ENCODE measurements at regions not wholly inside any gene's neighbourhood (a gene's known extent, or its start where the extent isn't known, plus 50 kb on each side); places are given as distances from the start of the nearest gene placed in this dataset.

- Histone ChIP-seq H3K4me2 (ENCODE audit: control insufficient read depth, insufficient read depth) (no peak overlapping the region), H3K4me1 (ENCODE audit: control insufficient read depth, insufficient read depth, low read length) (no peaks in the 10 kb centered on the region), H4K20me1 (ENCODE audit: control insufficient read depth, insufficient read depth) (no peaks in the 10 kb centered on the region), H3K36me3 (ENCODE audit: control insufficient read depth in 2 of 2, insufficient read depth in 2 of 2, low read length in 1 of 2) (no peaks in the 10 kb centered on the region), H2AFZ (ENCODE audit: control insufficient read depth, low read depth, low read length) (no peak overlapping the region), H3K9ac (ENCODE audit: control insufficient read depth, insufficient read depth, low read length) (no peak overlapping the region), H3K4me3 (no peak overlapping the region), H3K27ac (ENCODE audit: control insufficient read depth, insufficient read depth) (no peak overlapping the region), H3K79me2 (ENCODE audit: control insufficient read depth, insufficient read depth, low read length) (no peaks in the 10 kb centered on the region), H3K27me3 (replicated peaks in 1 of 2; ENCODE audit: control insufficient read depth in 2 of 2, insufficient read depth in 2 of 2, low read length in 1 of 2) (no peaks in the 10 kb centered on the region; a peak in 1 of 4 replicates), H3K9me3 (replicated peaks; ENCODE audit: control insufficient read depth, insufficient read depth, low read length) (no peaks in the 10 kb centered on the region)
- POLR2A ChIA-PET, result no interaction called here
- TF ChIP-seq BCL3 (IDR thresholded peaks at IDR 0.05; ENCODE audit: borderline replicate concordance, insufficient read depth, low read depth, low read length, poor library complexity, severe bottlenecking) (no peak), STAT3 (IDR thresholded peaks at IDR 0.05; ENCODE audit: low read depth, low read length) (no peak), RFX5 (IDR thresholded peaks at IDR 0.05; ENCODE audit: low read depth, low read length) (no peak), NKRF (conservative IDR thresholded peaks at IDR 0.05) (no peak), EED (IDR thresholded peaks at IDR 0.05; ENCODE audit: low read depth) (no peak), POLR2AphosphoS5 (IDR thresholded peaks at IDR 0.05; ENCODE audit: low read length) (no peak), MEF2B (IDR thresholded peaks at IDR 0.05; ENCODE audit: partially characterized antibody, poor library complexity, severe bottlenecking) (no peak), IRF5 (IDR thresholded peaks at IDR 0.05; ENCODE audit: borderline replicate concordance) (no peak)
- TF ChIP-seq, protein P1, sequence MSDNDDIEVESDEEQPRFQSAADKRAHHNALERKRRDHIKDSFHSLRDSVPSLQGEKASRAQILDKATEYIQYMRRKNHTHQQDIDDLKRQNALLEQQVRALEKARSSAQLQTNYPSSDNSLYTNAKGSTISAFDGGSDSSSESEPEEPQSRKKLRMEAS (IDR thresholded peaks at IDR 0.05; ENCODE audit: low read depth, low read length), result no peak
- FAIRE-seq (no peak), ATAC-seq (no peak), DNase-seq (ENCODE audit: low read depth, low spot score) (no peak)
- CTCF ChIA-PET, result no interaction called here
- intact Hi-C loops (cut with micrococcal nuclease; ENCODE audit: unreplicated experiment), result no loop called here
- SMC1A ChIA-PET (ENCODE audit: uncharacterized antibody, unreplicated experiment), result no interaction called here
- no TSS peak for BruUV-seq (replicated peaks)
- RAD21 ChIA-PET (ENCODE audit: unreplicated experiment), result no interaction called here
- in situ Hi-C loops (cut with MboI), result no loop called here
- WGBS (ENCODE audit: insufficient coverage, insufficient replicate concordance, low lambda C conversion rate, missing lambda C conversion rate), result 23% methylated on average over 6 of the region's 6 CpGs
Observed at GRCh38 chr5:168005093-168005492, 286.4 kb upstream of the WWC1 start.

Measured in GM12878 (cell line).